H1 (cell line): ENCODE measurements at regions not wholly inside any gene's neighbourhood (a gene's known extent, or its start where the extent isn't known, plus 50 kb on each side); places are given as distances from the start of the nearest gene placed in this dataset.
A peak's percentile ranks its signal among the peaks of the same experiment; 100 is the strongest.

Experiments
- CTCF ChIA-PET: fragments of 300-600 bp; sonication (Branson Sonifier 250); formaldehyde crosslinking; loops from one replicate; lab custom pipeline; 2021; ENCODE audit not compliant: partially characterized antibody; lab: Charles Lee
- POLR2A ChIA-PET: fragments of 300-600 bp; sonication (Branson Sonifier 250); formaldehyde crosslinking; loops from one replicate; lab custom pipeline; 2021; ENCODE audit warnings: inconsistent platforms; ENCODE audit not compliant: partially characterized antibody; lab: Charles Lee
- DNase-seq, 2 experiments: peaks; one replicate each; pipeline versions ENCODE4 v3.0.0 to v3.0.0-alpha.2; 2010 to 2022; ENCODE audit warnings: low spot score in 2 of 2, low read depth in 1 of 2, mixed read lengths in 1 of 2
- FAIRE-seq: peaks from 2 replicates; lab custom pipeline; 2011; peaks lifted over from hg19 to GRCh38; lab: Jason Lieb, UNC
- H2AFZ ChIP-seq: 2 replicates; pipeline ENCODE4 v1.8.1; 2012; ENCODE audit warnings: low read length, inconsistent platforms
- H2AK5ac ChIP-seq: 2 replicates; pipeline ENCODE4 v1.6.1; 2013; ENCODE audit warnings: low read depth, low read length
- H2BK120ac ChIP-seq: replicated peaks from 2 replicates; pipeline ENCODE3; 2013; ENCODE audit warnings: low read depth, low read length, inconsistent platforms
- H2BK12ac ChIP-seq: 2 replicates; pipeline ENCODE4 v1.6.1; 2013; ENCODE audit warnings: low read depth, low read length
- H2BK15ac ChIP-seq: 2 replicates; pipeline ENCODE4 v1.6.1; 2013; ENCODE audit warnings: low read length
- H2BK20ac ChIP-seq: 2 replicates; pipeline ENCODE4 v1.6.1; 2013; ENCODE audit warnings: low read length
- H2BK5ac ChIP-seq: 2 replicates; pipeline ENCODE4 v1.6.1; 2013; ENCODE audit warnings: low read depth, low read length
- H3K14ac ChIP-seq: 2 replicates; pipeline ENCODE4 v1.6.1; 2013; ENCODE audit warnings: inconsistent platforms; ENCODE audit not compliant: insufficient read length
- H3K18ac ChIP-seq: 2 replicates; pipeline ENCODE4 v1.6.1; 2013; ENCODE audit warnings: low read length; ENCODE audit errors: extremely low read depth
- H3K23ac ChIP-seq: 2 replicates; pipeline ENCODE4 v1.6.1; 2013; ENCODE audit warnings: inconsistent platforms; ENCODE audit not compliant: insufficient read length
- H3K23me2 ChIP-seq: 2 replicates; pipeline ENCODE4 v1.6.1; 2013; ENCODE audit warnings: low read depth, low read length
- H3K27ac ChIP-seq: 2 replicates; pipeline ENCODE4 v1.6.1; 2011; ENCODE audit warnings: low read depth, low read length, inconsistent platforms
- H3K27me3 ChIP-seq, 4 experiments: replicated peaks in 1 of 4; 1 replicate in 1 of 4; 2 replicates in 3 of 4; pipeline versions ENCODE4 v1.6.1 to v1.8.1; 2011 to 2013; ENCODE audit warnings: low read length in 3 of 4, mild to moderate bottlenecking in 3 of 4, inconsistent platforms in 2 of 4, mixed read lengths in 2 of 4, moderate library complexity in 1 of 4; ENCODE audit not compliant: control insufficient read depth in 3 of 4, insufficient read depth in 3 of 4; ENCODE audit errors: extremely low read depth in 1 of 4
- H3K36me3 ChIP-seq, 4 experiments: 2 replicates each; pipeline versions ENCODE4 v1.6.1 to v1.8.1; 2011 to 2013; ENCODE audit warnings: mild to moderate bottlenecking in 4 of 4, low read length in 3 of 4, moderate library complexity in 2 of 4, control low read depth in 1 of 4, inconsistent platforms in 1 of 4; ENCODE audit not compliant: insufficient read depth in 4 of 4, control insufficient read depth in 2 of 4
- H3K4ac ChIP-seq: replicated peaks from 2 replicates; pipeline ENCODE3; 2013; ENCODE audit warnings: low read length, low read depth, mixed read lengths, inconsistent platforms; ENCODE audit not compliant: insufficient read length
- H3K4me1 ChIP-seq, 4 experiments: replicated peaks in 1 of 4; 1 replicate in 1 of 4; 2 replicates in 3 of 4; pipeline versions ENCODE4 v1.6.1 to v1.8.1; 2011 to 2013; ENCODE audit warnings: low read length in 3 of 4, inconsistent platforms in 2 of 4, mixed read lengths in 1 of 4; ENCODE audit not compliant: insufficient read depth in 4 of 4, control insufficient read depth in 3 of 4
- H3K4me2 ChIP-seq, 2 experiments: 2 replicates each; pipeline versions ENCODE4 v1.6.1 to v1.8.1; 2011 to 2013; ENCODE audit warnings: low read depth in 2 of 2, low read length in 2 of 2, control low read depth in 1 of 2, inconsistent platforms in 1 of 2, mild to moderate bottlenecking in 1 of 2; ENCODE audit not compliant: insufficient read depth in 1 of 2
- H3K4me3 ChIP-seq, 4 experiments: fragments of 200-600, 300-600 bp in 1 of 4; sonication (generic), shearing (Covaris generic), sonication (Bioruptor Twin) in 1 of 4; 2 replicates each; pipeline versions ENCODE4 v1.5.1 to v1.8.1; 2011 to 2016; ENCODE audit warnings: low read length in 4 of 4, low read depth in 3 of 4, control low read depth in 2 of 4, inconsistent platforms in 2 of 4, mild to moderate bottlenecking in 2 of 4, mixed read lengths in 1 of 4, moderate library complexity in 1 of 4; ENCODE audit not compliant: insufficient read depth in 2 of 4; ENCODE audit errors: extremely low read depth in 1 of 4
- H3K56ac ChIP-seq: replicated peaks from 2 replicates; pipeline ENCODE3; 2013; ENCODE audit warnings: low read depth, mild to moderate bottlenecking, mixed read lengths, low read length, inconsistent platforms; ENCODE audit not compliant: insufficient read length
- H3K79me1 ChIP-seq: 2 replicates; pipeline ENCODE4 v1.6.1; 2013; ENCODE audit warnings: low read depth, low read length, control low read depth
- H3K79me2 ChIP-seq, 2 experiments: 2 replicates each; pipeline versions ENCODE4 v1.6.1 to v1.8.1; 2012 to 2013; ENCODE audit warnings: low read length in 2 of 2, mild to moderate bottlenecking in 2 of 2, inconsistent platforms in 1 of 2; ENCODE audit not compliant: insufficient read depth in 2 of 2, control insufficient read depth in 1 of 2
- H3K9ac ChIP-seq, 4 experiments: replicated peaks in 1 of 4; 1 replicate in 1 of 4; 2 replicates in 3 of 4; pipeline versions ENCODE4 v1.6.1 to v1.8.1; 2011 to 2013; ENCODE audit warnings: low read depth in 3 of 4, low read length in 3 of 4, control low read depth in 2 of 4, mild to moderate bottlenecking in 2 of 4, moderate library complexity in 2 of 4, inconsistent platforms in 1 of 4; ENCODE audit errors: extremely low read depth in 1 of 4
- H3K9me3 ChIP-seq, 2 experiments: 2 replicates each; pipeline versions ENCODE4 v1.6.1 to v1.8.1; 2012 to 2013; ENCODE audit warnings: mild to moderate bottlenecking in 2 of 2, moderate library complexity in 2 of 2, control low read depth in 1 of 2, inconsistent platforms in 1 of 2, low read depth in 1 of 2, low read length in 1 of 2, mixed read lengths in 1 of 2; ENCODE audit not compliant: insufficient read depth in 2 of 2
- H4K20me1 ChIP-seq, 2 experiments: replicated peaks in 1 of 2; 2 replicates each; pipeline versions ENCODE3 to v1.8.1; 2011 to 2013; ENCODE audit warnings: inconsistent platforms in 2 of 2, low read length in 2 of 2, mild to moderate bottlenecking in 1 of 2; ENCODE audit not compliant: insufficient read depth in 2 of 2, control insufficient read depth in 1 of 2
- H4K5ac ChIP-seq: 2 replicates; pipeline ENCODE4 v1.6.1; 2013; ENCODE audit warnings: low read length, low read depth, mixed read lengths, inconsistent platforms; ENCODE audit not compliant: insufficient read length
- H4K8ac ChIP-seq: 2 replicates; pipeline ENCODE4 v1.8.0; 2013; ENCODE audit warnings: mild to moderate bottlenecking, moderate library complexity, low read length, inconsistent platforms; ENCODE audit not compliant: insufficient read depth; ENCODE audit errors: extremely low read depth
- H4K91ac ChIP-seq: replicated peaks from 2 replicates; pipeline ENCODE3; 2013; ENCODE audit warnings: low read length, mixed read lengths, inconsistent platforms; ENCODE audit not compliant: insufficient read length
- BRCA1 ChIP-seq: IDR thresholded peaks from 2 replicates; pipeline ENCODE4 v1.6.1; 2012; ENCODE audit warnings: low read depth, low read length, improper control_type of control experiment
- EP300 ChIP-seq, 2 experiments: IDR thresholded peaks; 1 replicate in 1 of 2; 2 replicates in 1 of 2; pipeline ENCODE4 v1.6.1; 2011 to 2012; ENCODE audit warnings: low read depth in 2 of 2, low read length in 2 of 2, mild to moderate bottlenecking in 2 of 2, borderline replicate concordance in 1 of 2, inconsistent platforms in 1 of 2, moderate library complexity in 1 of 2
- FOSL1 ChIP-seq: IDR thresholded peaks from 2 replicates; pipeline ENCODE4 v1.6.1; 2011; ENCODE audit warnings: mild to moderate bottlenecking, low read depth, low read length, moderate library complexity; ENCODE audit not compliant: insufficient read depth
- JUND ChIP-seq: IDR thresholded peaks from 2 replicates; pipeline ENCODE4 v1.6.1; 2011; ENCODE audit warnings: mild to moderate bottlenecking, improper control_type of control experiment, low read length
- KDM1A ChIP-seq: fragments of 200-600, 300-600 bp; sonication (generic); IDR thresholded peaks from 2 replicates; pipeline ENCODE4 v1.7.1; 2016; ENCODE audit warnings: mild to moderate bottlenecking, low read length, borderline replicate concordance
- KDM5A ChIP-seq: fragments of 200-600 bp; IDR thresholded peaks from 2 replicates; pipeline ENCODE4 v1.7.1; 2012; ENCODE audit warnings: mild to moderate bottlenecking, low read length, inconsistent platforms, mixed read lengths
- NRF1 ChIP-seq: IDR thresholded peaks from 2 replicates; pipeline ENCODE4 v1.6.1; 2011; ENCODE audit warnings: mild to moderate bottlenecking, low read depth, low read length, improper control_type of control experiment
- PHF8 ChIP-seq: fragments of 200-600 bp; sonication (generic); conservative IDR thresholded peaks from 2 replicates; pipeline ENCODE4 v1.7.1; 2012; ENCODE audit warnings: low read depth, mild to moderate bottlenecking, inconsistent platforms, low read length, moderate library complexity
- POLR2AphosphoS5 ChIP-seq: IDR thresholded peaks from 2 replicates; pipeline ENCODE4 v1.6.1; 2011; ENCODE audit warnings: low read depth, low read length
- RBBP5 ChIP-seq: IDR thresholded peaks from 2 replicates; pipeline ENCODE4 v1.7.1; 2012; ENCODE audit warnings: low read depth, mild to moderate bottlenecking, inconsistent platforms, low read length, moderate library complexity, borderline replicate concordance
- TAF7 ChIP-seq: optimal IDR thresholded peaks from 2 replicates; pipeline ENCODE3; 2011; ENCODE audit warnings: low read depth, mild to moderate bottlenecking, inconsistent platforms, low read length, moderate library complexity, borderline replicate concordance
- TBP ChIP-seq: IDR thresholded peaks from 2 replicates; pipeline ENCODE4 v1.6.1; 2011; ENCODE audit warnings: low read depth, low read length, improper control_type of control experiment

- no peak overlapping the region for H4K5ac ChIP-seq
- H3K18ac ChIP-seq, result no peak overlapping the region
- no peaks in the 10 kb centered on the region for H4K20me1 ChIP-seq
- H3K4me1 ChIP-seq, result no peaks in the 10 kb centered on the region
- H2BK5ac ChIP-seq, result no peak overlapping the region
- H3K56ac ChIP-seq, result no peak overlapping the region
- POLR2A ChIA-PET, result no interaction called here
- H2BK12ac ChIP-seq, result no peak overlapping the region
- H3K79me2 ChIP-seq, result no peaks in the 10 kb centered on the region
- CTCF ChIA-PET, result interaction anchor here (0.7 kb wide), 1 partner anchor 573 kb away, joined by 3 read pairs; no protein-coding TSS in a partner anchor
- H3K4me2 ChIP-seq, result no peak overlapping the region
- TF ChIP-seq TBP (no peak), BRCA1 (no peak), RBBP5 (no peak), FOSL1 (no peak), EP300 (IDR thresholded peaks at IDR 0.05; ENCODE audit: borderline replicate concordance in 1 of 2, low read depth in 2 of 2, low read length in 2 of 2) (no peak), KDM5A (no peak), POLR2AphosphoS5 (no peak), PHF8 (no peak), TAF7 (no peak), KDM1A (no peak), NRF1 (no peak), JUND (no peak)
- H2BK15ac ChIP-seq, result no peak overlapping the region
- H3K79me1 ChIP-seq, result no peaks in the 10 kb centered on the region
- H3K9ac ChIP-seq, result no peak overlapping the region
- FAIRE-seq, result no peak
- H2AK5ac ChIP-seq, result no peak overlapping the region
- H2BK20ac ChIP-seq, result no peak overlapping the region
- no peak overlapping the region for H3K27ac ChIP-seq
- no peaks in the 10 kb centered on the region for H3K23me2 ChIP-seq
- no peak overlapping the region for H3K14ac ChIP-seq
- no peak overlapping the region for H3K23ac ChIP-seq
- H4K8ac ChIP-seq, result no peak overlapping the region
- no peak overlapping the region for H4K91ac ChIP-seq
- H3K36me3 ChIP-seq, result no peaks in the 10 kb centered on the region
- H2BK120ac ChIP-seq, result no peak overlapping the region
- H3K9me3 ChIP-seq, result no peaks in the 10 kb centered on the region
- DNase-seq, result no peak
- no peaks in the 10 kb centered on the region for H3K27me3 ChIP-seq
- 0 out of 2 replicates have a peak overlapping the region, but pooled peaks have one; percentile 37 for H2AFZ ChIP-seq
- no peak overlapping the region for H3K4me3 ChIP-seq
- no peak overlapping the region for H3K4ac ChIP-seq
These were observed 119.4 kb upstream of the ARPP21 start for GRCh38 chr3:35519936-35520335.
